ENCODE measurements at regions not wholly inside any gene's neighbourhood (a gene's known extent, or its start where the extent isn't known, plus 50 kb on each side); places are given as distances from the start of the nearest gene placed in this dataset.

- TF ChIP-seq POLR2AphosphoS5 (IDR thresholded peaks at IDR 0.05; ENCODE audit: low read depth, low read length) (no peak), TAF1 (IDR thresholded peaks at IDR 0.05; ENCODE audit: borderline replicate concordance, insufficient read depth, low read length) (no peak)
Measured at GRCh38 chr13:73390100-73390499, 331.3 kb downstream of the KLF5 start.

Data from PFSK-1 (cell line).